GM18507 (cell line): ENCODE measurements at regions not wholly inside any gene's neighbourhood (a gene's known extent, or its start where the extent isn't known, plus 50 kb on each side); places are given as distances from the start of the nearest gene placed in this dataset.

Source experiments
- DNase-seq: peaks from one replicate; pipeline ENCODE4 v3.0.0; 2011; ENCODE audit warnings: low read depth; ENCODE audit not compliant: insufficient read length; ENCODE audit errors: extremely low spot score
- FAIRE-seq: peaks from 2 replicates; lab custom pipeline; 2011; peaks lifted over from hg19 to GRCh38; lab: Jason Lieb, UNC

- FAIRE-seq (no peak), DNase-seq (no peak)
Measured at GRCh38 chr11:112839051-112839450, 122.2 kb upstream of the NCAM1 start.

GRCh38 chr11:112841729-112842128 lies 119.5 kb upstream of the NCAM1 start:
- no peak for DNase-seq
- FAIRE-seq: no peak

GRCh38 chr11:112842151-112842550 lies 119.1 kb upstream of the NCAM1 start:
- DNase-seq (no peak), FAIRE-seq (no peak)

- FAIRE-seq (no peak), DNase-seq (no peak)
Measured at GRCh38 chr11:112844517-112844916, 116.7 kb upstream of the NCAM1 start.

- FAIRE-seq: no peak
- DNase-seq: no peak
Measured at GRCh38 chr11:112847568-112847967, 113.7 kb upstream of the NCAM1 start.

- no peak for FAIRE-seq
- DNase-seq: no peak
Measured at GRCh38 chr11:112852143-112852866, 108.9 kb upstream of the NCAM1 start.

- no peak for DNase-seq
- FAIRE-seq: no peak
Measured at GRCh38 chr11:112856133-112856532, 105.1 kb upstream of the NCAM1 start.

- FAIRE-seq (no peak), DNase-seq (no peak)
Measured at GRCh38 chr11:112856591-112856990, 104.6 kb upstream of the NCAM1 start.

GRCh38 chr11:112858289-112859023 lies 102.8 kb upstream of the NCAM1 start:
- DNase-seq (no peak), FAIRE-seq (no peak)

- DNase-seq (no peak), FAIRE-seq (no peak)
Measured at GRCh38 chr11:112859787-112860186, 101.4 kb upstream of the NCAM1 start.

GRCh38 chr11:112861356-112861755 lies 99.9 kb upstream of the NCAM1 start:
- FAIRE-seq (no peak), DNase-seq (no peak)

GRCh38 chr11:112863305-112863704 lies 97.9 kb upstream of the NCAM1 start:
- FAIRE-seq: no peak
- no peak for DNase-seq

- DNase-seq (no peak), FAIRE-seq (no peak)
Measured at GRCh38 chr11:112864672-112865071, 96.5 kb upstream of the NCAM1 start.

GRCh38 chr11:112871909-112872500 lies 89.2 kb upstream of the NCAM1 start:
- FAIRE-seq (no peak), DNase-seq (no peak)

- no peak for DNase-seq
- FAIRE-seq: no peak
Measured at GRCh38 chr11:112874980-112875379, 86.2 kb upstream of the NCAM1 start.

- DNase-seq (no peak), FAIRE-seq (no peak)
Measured at GRCh38 chr11:112877581-112877980, 83.6 kb upstream of the NCAM1 start.

GRCh38 chr11:112878033-112878601 lies 83.1 kb upstream of the NCAM1 start:
- no peak for DNase-seq
- no peak for FAIRE-seq

GRCh38 chr11:112880495-112880894 lies 80.7 kb upstream of the NCAM1 start:
- DNase-seq (no peak), FAIRE-seq (no peak)

- FAIRE-seq (no peak), DNase-seq (no peak)
Measured at GRCh38 chr11:112881461-112881860, 79.8 kb upstream of the NCAM1 start.
